Gastrocnemius medialis (tissue), 4 donors: ENCODE measurements at regions not wholly inside any gene's neighbourhood (a gene's known extent, or its start where the extent isn't known, plus 50 kb on each side); places are given as distances from the start of the nearest gene placed in this dataset.

Experiments
- ATAC-seq, 2 donors: fragments of 150-250 bp; one replicate each; pipeline ENCODE4 v1.9.1; 2016
- DNase-seq, 2 donors: peaks; one replicate each; pipeline ENCODE4 v3.0.0-alpha.2; 2019
- H3K27ac ChIP-seq, 4 donors: fragments of 200-600 bp; sonication (generic); 1 replicate in 1 of 4; 2 replicates in 3 of 4; pipeline ENCODE4 v1.5.1; 2016 to 2018; ENCODE audit warnings: mild to moderate bottlenecking in 2 of 4, moderate library complexity in 1 of 4
- H3K27me3 ChIP-seq, 3 donors: fragments of 200-600 bp; sonication (generic) in 2 of 3; 1 replicate in 1 of 3; 2 replicates in 2 of 3; pipeline versions ENCODE4 v1.5.1 to v1.6.0; 2016 to 2019; ENCODE audit warnings: mild to moderate bottlenecking in 1 of 3, moderate library complexity in 1 of 3
- H3K36me3 ChIP-seq, 2 donors: fragments of 200-600 bp; sonication (generic) in 1 of 2; one replicate each; pipeline ENCODE4 v1.5.1; 2017 to 2018
- H3K4me1 ChIP-seq, 2 donors: fragments of 200-600 bp; sonication (generic) in 1 of 2; one replicate each; pipeline ENCODE4 v1.5.1; 2016 to 2017; ENCODE audit warnings: mild to moderate bottlenecking in 2 of 2
- H3K4me3 ChIP-seq, 4 donors: fragments of 200-600 bp; sonication (generic) in 3 of 4; 1 replicate in 1 of 4; 2 replicates in 3 of 4; pipeline ENCODE4 v1.5.1; 2016 to 2019; ENCODE audit warnings: mild to moderate bottlenecking in 2 of 4
- H3K9me3 ChIP-seq, 3 donors: fragments of 200-600 bp; sonication (generic) in 2 of 3; 1 replicate in 1 of 3; 2 replicates in 2 of 3; pipeline ENCODE4 v1.5.1; 2016 to 2019
- CTCF ChIP-seq, 5 experiments: fragments of 450-650 bp in 3 of 5; fragments of 200-600 bp in 2 of 5; sonication (generic) in 2 of 5; IDR thresholded peaks in 4 of 5; conservative IDR thresholded peaks in 1 of 5; 1 replicate in 4 of 5; 2 replicates in 1 of 5; pipeline ENCODE4 v1.5.1; 2016 to 2019; ENCODE audit warnings: antibody characterized with exemption in 5 of 5, mild to moderate bottlenecking in 3 of 5, moderate library complexity in 3 of 5
- POLR2A ChIP-seq, 2 donors: fragments of 450-650 bp; IDR thresholded peaks; one replicate each; pipeline ENCODE4 v1.6.1; 2017; ENCODE audit warnings: antibody characterized with exemption in 2 of 2, mild to moderate bottlenecking in 2 of 2, moderate library complexity in 2 of 2
- in situ Hi-C, 4 donors: fragments of 200-750 bp; cut with MboI; loops; one replicate each; pipeline versions ENCODE4 v1.15.0 to v1.8.0; 2017; ENCODE audit warnings: low sequenced_read_pairs in 4 of 4
- intact Hi-C: fragments of 100-400 bp; cut with DNase I; formaldehyde crosslinking; loops from one replicate; pipeline ENCODE4 v1.15.1; 2023; ENCODE audit warnings: low total_unique reads

- Histone ChIP-seq H3K4me3 (no peak overlapping the region), H3K27me3 (no peaks in the 10 kb centered on the region), H3K9me3 (no peaks in the 10 kb centered on the region), H3K4me1 (no peaks in the 10 kb centered on the region), H3K36me3 (no peaks in the 10 kb centered on the region), H3K27ac (no peak overlapping the region)
- TF ChIP-seq CTCF (IDR thresholded peaks at IDR 0.05 in 4 of 5, conservative IDR thresholded peaks at IDR 0.05 in 1 of 5) (no peak), POLR2A (IDR thresholded peaks at IDR 0.05) (no peak)
- ATAC-seq, result no peak
- intact Hi-C loops, result no loop called here
- in situ Hi-C loops, result no loop called here
- no peak for DNase-seq
These were observed 193.0 kb upstream of the ZFHX3 start for GRCh38 chr16:73240920-73241319.

GRCh38 chr16:73237601-73238000, 189.7 kb upstream of the ZFHX3 start:
- no peaks in the 10 kb centered on the region for H3K27me3 ChIP-seq
- H3K36me3 ChIP-seq, result no peaks in the 10 kb centered on the region
- H3K4me1 ChIP-seq, result peaks cover 10 to 15% of the 10 kb centered on the region in 2 donors
- TF ChIP-seq CTCF (IDR thresholded peaks at IDR 0.05 in 4 of 5, conservative IDR thresholded peaks at IDR 0.05 in 1 of 5) (no peak), POLR2A (IDR thresholded peaks at IDR 0.05) (no peak)
- ATAC-seq, result no peak
- in situ Hi-C loops, result no loop called here
- no peak overlapping the region for H3K4me3 ChIP-seq
- H3K27ac ChIP-seq, result no peak overlapping the region
- no peak for DNase-seq
- intact Hi-C loops, result no loop called here
- no peaks in the 10 kb centered on the region for H3K9me3 ChIP-seq

- Histone ChIP-seq H3K9me3 (no peaks in the 10 kb centered on the region), H3K36me3 (no peaks in the 10 kb centered on the region), H3K4me1 (peaks cover 10 to 15% of the 10 kb centered on the region in 2 donors), H3K27ac (no peak overlapping the region), H3K4me3 (no peak overlapping the region), H3K27me3 (no peaks in the 10 kb centered on the region)
- TF ChIP-seq POLR2A (IDR thresholded peaks at IDR 0.05) (no peak), CTCF (IDR thresholded peaks at IDR 0.05 in 4 of 5, conservative IDR thresholded peaks at IDR 0.05 in 1 of 5) (no peak)
- intact Hi-C loops, result no loop called here
- ATAC-seq (no peak), DNase-seq (no peak)
- in situ Hi-C loops, result no loop called here
These were observed 186.6 kb upstream of the ZFHX3 start for GRCh38 chr16:73234496-73234895.

GRCh38 chr16:73233846-73234424, 186.0 kb upstream of the ZFHX3 start:
- Histone ChIP-seq H3K27me3 (no peaks in the 10 kb centered on the region), H3K27ac (no peak overlapping the region), H3K36me3 (no peaks in the 10 kb centered on the region), H3K4me1 (peaks cover 10 to 15% of the 10 kb centered on the region in 2 donors), H3K4me3 (peak overlapping the region in 2 of 4 donors; percentile 47 to 50), H3K9me3 (no peaks in the 10 kb centered on the region)
- intact Hi-C loops (no loop called here), in situ Hi-C loops (no loop called here)
- TF ChIP-seq CTCF (IDR thresholded peaks at IDR 0.05 in 4 of 5, conservative IDR thresholded peaks at IDR 0.05 in 1 of 5) (no peak), POLR2A (IDR thresholded peaks at IDR 0.05) (no peak)
- no peak for DNase-seq
- ATAC-seq, result no peak

GRCh38 chr16:73233329-73233765, 185.4 kb upstream of the ZFHX3 start:
- H3K27me3 ChIP-seq, result no peaks in the 10 kb centered on the region
- H3K27ac ChIP-seq, result no peak overlapping the region
- H3K4me1 ChIP-seq, result peaks cover 10 to 15% of the 10 kb centered on the region in 2 donors
- TF ChIP-seq CTCF (IDR thresholded peaks at IDR 0.05 in 4 of 5, conservative IDR thresholded peaks at IDR 0.05 in 1 of 5), result no peak
- no peak for TF ChIP-seq POLR2A (IDR thresholded peaks at IDR 0.05)
- peak in 1 of 2 donors; percentile 24 for ATAC-seq
- H3K4me3 ChIP-seq, result peak overlapping the region; percentile 42 to 50 (median 46)
- H3K36me3 ChIP-seq, result no peaks in the 10 kb centered on the region
- in situ Hi-C loops (no loop called here), intact Hi-C loops (no loop called here)
- DNase-seq, result no peak
- H3K9me3 ChIP-seq, result no peaks in the 10 kb centered on the region
